ENCODE measurements at regions not wholly inside any gene's neighbourhood (a gene's known extent, or its start where the extent isn't known, plus 50 kb on each side); places are given as distances from the start of the nearest gene placed in this dataset.
A peak's percentile ranks its signal among the peaks of the same experiment; 100 is the strongest.
"Not testable (repeated sequence)": the region's sequence is repeated elsewhere in the genome, so short reads cannot be mapped to it uniquely, and the experiment has no call there.

- no peak for DNase-seq
Observed at GRCh38 chr3:118597184-118597583, 437.5 kb downstream of the IGSF11 start.

- no peak for DNase-seq
Observed at GRCh38 chr3:118607915-118608820, 426.5 kb downstream of the IGSF11 start.

GRCh38 chr3:118618247-118619040, 416.2 kb downstream of the IGSF11 start:
- peak in 1 of 56 donors; percentile 3 for DNase-seq

GRCh38 chr3:118626453-118626852, 408.2 kb downstream of the IGSF11 start:
- no peak for DNase-seq

GRCh38 chr3:118628704-118629341, 405.8 kb downstream of the IGSF11 start:
- peak in 53 of 56 donors; percentile 6 to 88 (median 53) for DNase-seq

GRCh38 chr3:118629821-118630220, 404.8 kb downstream of the IGSF11 start:
- DNase-seq: no peak

GRCh38 chr3:118635711-118636110, 398.9 kb downstream of the IGSF11 start:
- no peak for DNase-seq

GRCh38 chr3:118636841-118637240, 397.8 kb downstream of the IGSF11 start:
- no peak for DNase-seq

- peak in 19 of 56 donors; percentile 0 to 69 (median 10) for DNase-seq
Observed at GRCh38 chr3:118637846-118638245, 396.8 kb downstream of the IGSF11 start.

- DNase-seq: peak in 39 of 56 donors; percentile 2 to 71 (median 32)
Observed at GRCh38 chr3:118641608-118642007, 393.0 kb downstream of the IGSF11 start.

GRCh38 chr3:118671192-118671591, 363.5 kb downstream of the IGSF11 start:
- no peak for DNase-seq

GRCh38 chr3:118675305-118675704, 359.3 kb downstream of the IGSF11 start:
- DNase-seq: no peak

- not testable (repeated sequence) for DNase-seq
Observed at GRCh38 chr3:118678663-118679062, 356.0 kb downstream of the IGSF11 start.

- DNase-seq: no peak
Observed at GRCh38 chr3:118682921-118683320, 351.7 kb downstream of the IGSF11 start.

- DNase-seq: no peak
Observed at GRCh38 chr3:118683636-118684035, 351.0 kb downstream of the IGSF11 start.

GRCh38 chr3:118688396-118688884, 346.2 kb downstream of the IGSF11 start:
- no peak for DNase-seq

- peak in 1 of 56 donors; percentile 0 for DNase-seq
Observed at GRCh38 chr3:118692416-118692815, 342.2 kb downstream of the IGSF11 start.

GRCh38 chr3:118705487-118706219, 329.0 kb downstream of the IGSF11 start:
- DNase-seq: no peak

- no peak for DNase-seq
Observed at GRCh38 chr3:118707991-118708390, 326.7 kb downstream of the IGSF11 start.

- no peak for DNase-seq
Observed at GRCh38 chr3:118710532-118710931, 324.1 kb downstream of the IGSF11 start.
